ENCODE measurements at regions not wholly inside any gene's neighbourhood (a gene's known extent, or its start where the extent isn't known, plus 50 kb on each side); places are given as distances from the start of the nearest gene placed in this dataset.

DNA sequence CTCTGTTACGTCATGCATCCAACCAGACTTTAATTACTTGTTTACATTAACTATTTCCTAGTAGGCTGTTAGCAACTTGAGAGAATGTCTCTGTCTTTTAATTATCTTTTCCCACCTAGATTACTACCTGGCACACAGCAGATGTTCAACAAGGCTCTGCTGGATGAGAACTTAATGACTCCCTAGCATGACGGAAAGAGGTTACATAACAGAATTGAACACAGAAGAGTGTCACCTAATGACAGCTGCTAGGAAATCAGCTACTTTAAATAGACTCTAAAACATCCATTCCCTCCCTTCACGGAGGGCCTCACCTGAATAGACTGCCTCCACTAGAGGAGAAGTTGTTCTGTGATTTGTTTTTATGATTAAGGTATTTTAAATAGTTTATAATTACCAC lies 110.8 kb downstream of the TEX29 start (continued):
- TF ChIP-seq, protein P1, sequence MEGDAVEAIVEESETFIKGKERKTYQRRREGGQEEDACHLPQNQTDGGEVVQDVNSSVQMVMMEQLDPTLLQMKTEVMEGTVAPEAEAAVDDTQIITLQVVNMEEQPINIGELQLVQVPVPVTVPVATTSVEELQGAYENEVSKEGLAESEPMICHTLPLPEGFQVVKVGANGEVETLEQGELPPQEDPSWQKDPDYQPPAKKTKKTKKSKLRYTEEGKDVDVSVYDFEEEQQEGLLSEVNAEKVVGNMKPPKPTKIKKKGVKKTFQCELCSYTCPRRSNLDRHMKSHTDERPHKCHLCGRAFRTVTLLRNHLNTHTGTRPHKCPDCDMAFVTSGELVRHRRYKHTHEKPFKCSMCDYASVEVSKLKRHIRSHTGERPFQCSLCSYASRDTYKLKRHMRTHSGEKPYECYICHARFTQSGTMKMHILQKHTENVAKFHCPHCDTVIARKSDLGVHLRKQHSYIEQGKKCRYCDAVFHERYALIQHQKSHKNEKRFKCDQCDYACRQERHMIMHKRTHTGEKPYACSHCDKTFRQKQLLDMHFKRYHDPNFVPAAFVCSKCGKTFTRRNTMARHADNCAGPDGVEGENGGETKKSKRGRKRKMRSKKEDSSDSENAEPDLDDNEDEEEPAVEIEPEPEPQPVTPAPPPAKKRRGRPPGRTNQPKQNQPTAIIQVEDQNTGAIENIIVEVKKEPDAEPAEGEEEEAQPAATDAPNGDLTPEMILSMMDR (IDR thresholded peaks at IDR 0.05) = no peak
- TF ChIP-seq ZNF219 (CRISPR knock-in tag; IDR thresholded peaks at IDR 0.05; ENCODE audit: borderline replicate concordance) (no peak), ZNF121 (CRISPR knock-in tag; IDR thresholded peaks at IDR 0.05) (no peak), SMAD4 (CRISPR knock-in tag; IDR thresholded peaks at IDR 0.05) (no peak), OVOL2 (CRISPR knock-in tag; IDR thresholded peaks at IDR 0.05; ENCODE audit: borderline replicate concordance) (no peak), TCF7 (CRISPR knock-in tag; IDR thresholded peaks at IDR 0.05; ENCODE audit: low read depth) (no peak), ELF4 (CRISPR knock-in tag; IDR thresholded peaks at IDR 0.05; ENCODE audit: low read depth) (no peak), NFE2L1 (CRISPR knock-in tag; IDR thresholded peaks at IDR 0.05) (no peak), ATF1 (CRISPR knock-in tag; IDR thresholded peaks at IDR 0.05) (no peak)
- TF ChIP-seq, protein P2, sequence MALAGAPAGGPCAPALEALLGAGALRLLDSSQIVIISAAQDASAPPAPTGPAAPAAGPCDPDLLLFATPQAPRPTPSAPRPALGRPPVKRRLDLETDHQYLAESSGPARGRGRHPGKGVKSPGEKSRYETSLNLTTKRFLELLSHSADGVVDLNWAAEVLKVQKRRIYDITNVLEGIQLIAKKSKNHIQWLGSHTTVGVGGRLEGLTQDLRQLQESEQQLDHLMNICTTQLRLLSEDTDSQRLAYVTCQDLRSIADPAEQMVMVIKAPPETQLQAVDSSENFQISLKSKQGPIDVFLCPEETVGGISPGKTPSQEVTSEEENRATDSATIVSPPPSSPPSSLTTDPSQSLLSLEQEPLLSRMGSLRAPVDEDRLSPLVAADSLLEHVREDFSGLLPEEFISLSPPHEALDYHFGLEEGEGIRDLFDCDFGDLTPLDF (CRISPR knock-in tag; IDR thresholded peaks at IDR 0.05) = no peak
- TF ChIP-seq, protein P3, sequence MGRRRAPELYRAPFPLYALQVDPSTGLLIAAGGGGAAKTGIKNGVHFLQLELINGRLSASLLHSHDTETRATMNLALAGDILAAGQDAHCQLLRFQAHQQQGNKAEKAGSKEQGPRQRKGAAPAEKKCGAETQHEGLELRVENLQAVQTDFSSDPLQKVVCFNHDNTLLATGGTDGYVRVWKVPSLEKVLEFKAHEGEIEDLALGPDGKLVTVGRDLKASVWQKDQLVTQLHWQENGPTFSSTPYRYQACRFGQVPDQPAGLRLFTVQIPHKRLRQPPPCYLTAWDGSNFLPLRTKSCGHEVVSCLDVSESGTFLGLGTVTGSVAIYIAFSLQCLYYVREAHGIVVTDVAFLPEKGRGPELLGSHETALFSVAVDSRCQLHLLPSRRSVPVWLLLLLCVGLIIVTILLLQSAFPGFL (CRISPR knock-in tag; IDR thresholded peaks at IDR 0.05; ENCODE audit: borderline replicate concordance) = no peak
- TF ChIP-seq, protein P4, sequence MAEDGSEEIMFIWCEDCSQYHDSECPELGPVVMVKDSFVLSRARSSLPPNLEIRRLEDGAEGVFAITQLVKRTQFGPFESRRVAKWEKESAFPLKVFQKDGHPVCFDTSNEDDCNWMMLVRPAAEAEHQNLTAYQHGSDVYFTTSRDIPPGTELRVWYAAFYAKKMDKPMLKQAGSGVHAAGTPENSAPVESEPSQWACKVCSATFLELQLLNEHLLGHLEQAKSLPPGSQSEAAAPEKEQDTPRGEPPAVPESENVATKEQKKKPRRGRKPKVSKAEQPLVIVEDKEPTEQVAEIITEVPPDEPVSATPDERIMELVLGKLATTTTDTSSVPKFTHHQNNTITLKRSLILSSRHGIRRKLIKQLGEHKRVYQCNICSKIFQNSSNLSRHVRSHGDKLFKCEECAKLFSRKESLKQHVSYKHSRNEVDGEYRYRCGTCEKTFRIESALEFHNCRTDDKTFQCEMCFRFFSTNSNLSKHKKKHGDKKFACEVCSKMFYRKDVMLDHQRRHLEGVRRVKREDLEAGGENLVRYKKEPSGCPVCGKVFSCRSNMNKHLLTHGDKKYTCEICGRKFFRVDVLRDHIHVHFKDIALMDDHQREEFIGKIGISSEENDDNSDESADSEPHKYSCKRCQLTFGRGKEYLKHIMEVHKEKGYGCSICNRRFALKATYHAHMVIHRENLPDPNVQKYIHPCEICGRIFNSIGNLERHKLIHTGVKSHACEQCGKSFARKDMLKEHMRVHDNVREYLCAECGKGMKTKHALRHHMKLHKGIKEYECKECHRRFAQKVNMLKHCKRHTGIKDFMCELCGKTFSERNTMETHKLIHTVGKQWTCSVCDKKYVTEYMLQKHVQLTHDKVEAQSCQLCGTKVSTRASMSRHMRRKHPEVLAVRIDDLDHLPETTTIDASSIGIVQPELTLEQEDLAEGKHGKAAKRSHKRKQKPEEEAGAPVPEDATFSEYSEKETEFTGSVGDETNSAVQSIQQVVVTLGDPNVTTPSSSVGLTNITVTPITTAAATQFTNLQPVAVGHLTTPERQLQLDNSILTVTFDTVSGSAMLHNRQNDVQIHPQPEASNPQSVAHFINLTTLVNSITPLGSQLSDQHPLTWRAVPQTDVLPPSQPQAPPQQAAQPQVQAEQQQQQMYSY (CRISPR knock-in tag; IDR thresholded peaks at IDR 0.05) = no peak

DNA sequence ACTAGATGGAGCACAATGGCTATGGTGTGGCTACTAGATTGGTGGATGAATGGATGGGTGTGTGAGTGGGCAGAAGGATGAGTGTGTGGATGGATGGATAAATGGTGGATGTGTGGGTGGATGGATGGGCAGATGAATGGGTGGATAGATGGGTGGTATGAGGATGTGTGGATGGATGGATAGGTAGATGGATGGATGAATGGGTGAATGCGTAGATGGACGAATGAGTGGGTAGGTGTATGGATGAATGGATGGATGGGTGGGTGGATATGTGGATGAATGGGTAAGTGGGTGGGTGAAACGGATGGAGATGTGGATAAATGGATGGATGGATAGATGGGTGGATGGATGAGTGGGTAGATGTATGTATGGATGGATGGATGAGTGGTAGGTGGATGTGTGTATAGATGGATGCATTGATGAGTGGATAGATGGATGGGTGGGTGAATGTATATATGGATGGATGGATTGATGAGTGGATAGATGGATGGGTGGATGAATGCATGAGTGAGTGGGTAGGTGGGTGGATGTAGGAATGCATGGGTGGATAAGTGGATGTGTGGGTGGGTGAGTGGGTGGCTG lies 114.2 kb downstream of the TEX29 start:
- no peak for DNase-seq (ENCODE audit: low spot score)
- peaks cover 21% of the 10 kb centered on the region for H3K9me3 Mint-ChIP-seq
- no peak overlapping the region for H3K4me3 Mint-ChIP-seq
- no peak for ATAC-seq
- no peak overlapping the region for H3K27ac Mint-ChIP-seq
- no peaks in the 10 kb centered on the region; the same call in 1 of the 2 replicates for H3K27me3 Mint-ChIP-seq (ENCODE audit: low read depth)
- ChIA-PET POLR2A (no interaction called here), CTCF (no interaction called here)
- no peak for TF ChIP-seq PRRX2 (CRISPR knock-in tag; IDR thresholded peaks at IDR 0.05)
- no peaks in the 10 kb centered on the region for H3K36me3 Mint-ChIP-seq
- H3K4me1 Mint-ChIP-seq = peaks cover 4% of the 10 kb centered on the region; the same call in 1 of the 2 replicates

DNA sequence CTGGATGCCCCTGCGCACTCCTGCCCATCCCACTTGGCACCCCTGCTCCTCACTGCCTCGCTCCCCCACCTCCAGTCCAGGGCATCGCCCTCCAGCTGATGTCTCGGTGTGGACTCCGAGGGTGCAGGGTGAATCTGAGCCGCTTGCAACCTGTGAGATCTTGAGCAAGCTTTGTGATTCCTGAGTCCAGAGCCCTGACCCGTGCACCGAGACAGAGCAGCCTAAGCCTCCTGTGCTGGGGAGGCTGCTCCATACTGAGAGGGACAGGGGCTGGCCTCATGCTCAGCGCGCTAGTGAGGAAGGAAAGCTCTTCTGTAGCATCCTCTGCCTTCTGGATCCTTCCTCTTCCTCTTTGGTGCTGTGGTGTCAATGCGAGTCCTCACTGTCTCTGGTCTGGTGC lies 116.0 kb downstream of the TEX29 start:
- CTCF ChIA-PET = no interaction called here
- DNase-seq (ENCODE audit: low spot score) (no peak), ATAC-seq (no peak)
- Mint-ChIP-seq H3K27ac (no peak overlapping the region), H3K4me1 (peaks cover 5% of the 10 kb centered on the region; the same call in 1 of the 2 replicates), H3K36me3 (no peaks in the 10 kb centered on the region), H3K4me3 (no peak overlapping the region), H3K27me3 (ENCODE audit: low read depth) (no peaks in the 10 kb centered on the region; the same call in 1 of the 2 replicates), H3K9me3 (peaks cover 27% of the 10 kb centered on the region)
- POLR2A ChIA-PET = no interaction called here
- TF ChIP-seq, protein P5, sequence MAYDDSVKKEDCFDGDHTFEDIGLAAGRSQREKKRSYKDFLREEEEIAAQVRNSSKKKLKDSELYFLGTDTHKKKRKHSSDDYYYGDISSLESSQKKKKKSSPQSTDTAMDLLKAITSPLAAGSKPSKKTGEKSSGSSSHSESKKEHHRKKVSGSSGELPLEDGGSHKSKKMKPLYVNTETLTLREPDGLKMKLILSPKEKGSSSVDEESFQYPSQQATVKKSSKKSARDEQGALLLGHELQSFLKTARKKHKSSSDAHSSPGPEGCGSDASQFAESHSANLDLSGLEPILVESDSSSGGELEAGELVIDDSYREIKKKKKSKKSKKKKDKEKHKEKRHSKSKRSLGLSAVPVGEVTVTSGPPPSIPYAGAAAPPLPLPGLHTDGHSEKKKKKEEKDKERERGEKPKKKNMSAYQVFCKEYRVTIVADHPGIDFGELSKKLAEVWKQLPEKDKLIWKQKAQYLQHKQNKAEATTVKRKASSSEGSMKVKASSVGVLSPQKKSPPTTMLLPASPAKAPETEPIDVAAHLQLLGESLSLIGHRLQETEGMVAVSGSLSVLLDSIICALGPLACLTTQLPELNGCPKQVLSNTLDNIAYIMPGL (CRISPR knock-in tag; IDR thresholded peaks at IDR 0.05) = no peak
- TF ChIP-seq, protein P6, sequence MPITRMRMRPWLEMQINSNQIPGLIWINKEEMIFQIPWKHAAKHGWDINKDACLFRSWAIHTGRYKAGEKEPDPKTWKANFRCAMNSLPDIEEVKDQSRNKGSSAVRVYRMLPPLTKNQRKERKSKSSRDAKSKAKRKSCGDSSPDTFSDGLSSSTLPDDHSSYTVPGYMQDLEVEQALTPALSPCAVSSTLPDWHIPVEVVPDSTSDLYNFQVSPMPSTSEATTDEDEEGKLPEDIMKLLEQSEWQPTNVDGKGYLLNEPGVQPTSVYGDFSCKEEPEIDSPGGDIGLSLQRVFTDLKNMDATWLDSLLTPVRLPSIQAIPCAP (CRISPR knock-in tag; IDR thresholded peaks at IDR 0.05) = no peak
- no peak for TF ChIP-seq SP1 (CRISPR knock-in tag; conservative IDR thresholded peaks at IDR 0.05)
- TF ChIP-seq NFATC4 (CRISPR knock-in tag; IDR thresholded peaks at IDR 0.05) = no peak
- TF ChIP-seq ETV6 (CRISPR knock-in tag; IDR thresholded peaks at IDR 0.05) = no peak
- TF ChIP-seq PRRX2 (CRISPR knock-in tag; IDR thresholded peaks at IDR 0.05) = no peak
- TF ChIP-seq IRF2 (CRISPR knock-in tag; IDR thresholded peaks at IDR 0.05; ENCODE audit: borderline replicate concordance, low read depth) = no peak
- TF ChIP-seq ESRRA (CRISPR knock-in tag; IDR thresholded peaks at IDR 0.05; ENCODE audit: borderline replicate concordance) = no peak
- no peak for TF ChIP-seq TP53 (CRISPR knock-in tag; IDR thresholded peaks at IDR 0.05)

Measured in WTC11 (cell line).